SK-MEL-5 (cell line): ENCODE measurements at regions not wholly inside any gene's neighbourhood (a gene's known extent, or its start where the extent isn't known, plus 50 kb on each side); places are given as distances from the start of the nearest gene placed in this dataset.
"Not testable (repeated sequence)": the region's sequence is repeated elsewhere in the genome, so short reads cannot be mapped to it uniquely, and the experiment has no call there.

Experiments
- DNase-seq: peaks from one replicate; pipeline ENCODE4 v3.0.0-alpha.2; 2016; ENCODE audit warnings: low read depth, low spot score
- in situ Hi-C: cut with HindIII; loops from 2 replicates; pipeline ENCODE4 v1.10.0; 2016; ENCODE audit warnings: low sequenced_read_pairs, high pct_unique_total_duplicates, low pct_unique_long_range_greater_than_20kb

GRCh38 chr2:210998334-210998733 lies 441.9 kb downstream of the CPS1 start:
- in situ Hi-C loops: no loop called here
- DNase-seq: no peak

GRCh38 chr2:211014376-211014775 lies 458.0 kb downstream of the CPS1 start:
- peak; percentile 38 for DNase-seq
- in situ Hi-C loops: no loop called here

- in situ Hi-C loops: no loop called here
Observed at GRCh38 chr2:211014906-211015305, 458.5 kb downstream of the CPS1 start.

GRCh38 chr2:211025089-211025488 lies 468.7 kb downstream of the CPS1 start:
- DNase-seq, in situ Hi-C loops: not testable (repeated sequence)

More at GRCh38 chr2:211014906-211015305, 458.5 kb downstream of the CPS1 start:
- no peak for DNase-seq

GRCh38 chr2:211026109-211026508 lies 469.7 kb downstream of the CPS1 start:
- DNase-seq: no peak
- in situ Hi-C loops: no loop called here

GRCh38 chr2:211027976-211028375 lies 471.6 kb downstream of the CPS1 start:
- in situ Hi-C loops: no loop called here
- DNase-seq: no peak

- in situ Hi-C loops: no loop called here
- DNase-seq: peak; percentile 52
Observed at GRCh38 chr2:211033765-211034164, 477.4 kb downstream of the CPS1 start.

- in situ Hi-C loops: no loop called here
- DNase-seq: peak; percentile 70
Observed at GRCh38 chr2:211035548-211036185, 479.3 kb downstream of the CPS1 start.

- DNase-seq: no peak
- in situ Hi-C loops: no loop called here
Observed at GRCh38 chr2:211045025-211045424, 488.6 kb downstream of the CPS1 start.

- in situ Hi-C loops: no loop called here
- no peak for DNase-seq
Observed at GRCh38 chr2:211049321-211050018, 493.1 kb downstream of the CPS1 start.

- peak; percentile 75 for DNase-seq
- in situ Hi-C loops: no loop called here
Observed at GRCh38 chr2:211055438-211055837, 499.0 kb downstream of the CPS1 start.

GRCh38 chr2:211061612-211062296 lies 505.4 kb downstream of the CPS1 start:
- DNase-seq: no peak
- in situ Hi-C loops: no loop called here

GRCh38 chr2:211062297-211062612 lies 505.9 kb downstream of the CPS1 start:
- in situ Hi-C loops: no loop called here
- no peak for DNase-seq

GRCh38 chr2:211067029-211067428 lies 510.6 kb downstream of the CPS1 start:
- in situ Hi-C loops: no loop called here

GRCh38 chr2:211068108-211068780 lies 511.8 kb downstream of the CPS1 start:
- peak; percentile 18 for DNase-seq
- in situ Hi-C loops: no loop called here

More at GRCh38 chr2:211067029-211067428, 510.6 kb downstream of the CPS1 start:
- DNase-seq: no peak

- DNase-seq: no peak
- in situ Hi-C loops: no loop called here
Observed at GRCh38 chr2:211070547-211070946, 514.1 kb downstream of the CPS1 start.

- in situ Hi-C loops: no loop called here
Observed at GRCh38 chr2:211077216-211077767, 520.9 kb downstream of the CPS1 start.

GRCh38 chr2:211084352-211084751 lies 528.0 kb downstream of the CPS1 start:
- DNase-seq: no peak
- in situ Hi-C loops: no loop called here

More at GRCh38 chr2:211077216-211077767, 520.9 kb downstream of the CPS1 start:
- DNase-seq: no peak
